ENCODE measurements at regions not wholly inside any gene's neighbourhood (a gene's known extent, or its start where the extent isn't known, plus 50 kb on each side); places are given as distances from the start of the nearest gene placed in this dataset.

DNA sequence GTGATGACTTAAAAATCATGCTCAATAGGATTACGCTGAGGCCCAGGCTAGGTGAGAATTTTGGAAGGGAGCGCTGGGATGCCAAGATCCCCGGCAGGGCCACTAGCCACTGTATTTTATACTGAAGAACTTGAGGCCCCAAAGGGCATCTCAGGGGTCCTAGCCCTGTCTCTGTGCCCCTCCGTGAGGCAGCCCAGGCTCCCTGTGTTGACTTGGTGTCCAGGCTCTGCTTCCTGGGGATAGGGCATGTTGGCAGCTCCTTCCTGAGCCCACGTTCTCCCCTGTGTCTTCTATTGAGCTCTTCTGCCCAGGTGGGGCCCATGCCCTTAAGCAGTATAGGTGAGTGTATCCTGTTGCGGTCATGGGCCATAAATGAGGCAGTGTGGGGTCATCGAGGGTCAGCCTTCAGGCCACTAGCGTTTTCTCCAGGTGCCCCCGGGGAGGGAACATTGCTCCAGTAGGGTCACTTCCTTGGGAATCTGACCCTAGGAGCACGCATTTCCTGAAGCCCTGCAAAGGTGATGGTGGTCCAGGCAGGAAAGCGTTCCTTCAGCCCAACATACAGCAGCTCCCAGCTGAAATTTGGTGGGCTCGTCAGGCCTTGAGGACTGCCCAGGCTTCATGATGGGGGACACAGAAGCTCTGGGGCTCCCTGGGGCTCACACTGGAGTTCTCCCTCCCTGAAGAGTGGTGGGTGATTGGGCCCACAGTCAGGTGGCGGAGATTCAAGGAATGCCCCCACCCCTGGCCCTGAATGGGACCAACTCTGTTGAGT lies 189.4 kb downstream of the UBE3A start:
- TF ChIP-seq POLR2A (IDR thresholded peaks at IDR 0.05; ENCODE audit: low read depth, low read length) (no peak), RAD21 (IDR thresholded peaks at IDR 0.05; ENCODE audit: low read length) (no peak), MAZ (IDR thresholded peaks at IDR 0.05; ENCODE audit: borderline replicate concordance, low read depth, low read length) (no peak), CHD1 (IDR thresholded peaks at IDR 0.05; ENCODE audit: low read depth, low read length) (no peak), RFX5 (IDR thresholded peaks at IDR 0.05; ENCODE audit: low read depth, low read length) (no peak), BHLHE40 (IDR thresholded peaks at IDR 0.05; ENCODE audit: low read depth, low read length) (no peak), SMC3 (IDR thresholded peaks at IDR 0.05; ENCODE audit: low read depth, low read length) (no peak)
- TF ChIP-seq, protein P1, sequence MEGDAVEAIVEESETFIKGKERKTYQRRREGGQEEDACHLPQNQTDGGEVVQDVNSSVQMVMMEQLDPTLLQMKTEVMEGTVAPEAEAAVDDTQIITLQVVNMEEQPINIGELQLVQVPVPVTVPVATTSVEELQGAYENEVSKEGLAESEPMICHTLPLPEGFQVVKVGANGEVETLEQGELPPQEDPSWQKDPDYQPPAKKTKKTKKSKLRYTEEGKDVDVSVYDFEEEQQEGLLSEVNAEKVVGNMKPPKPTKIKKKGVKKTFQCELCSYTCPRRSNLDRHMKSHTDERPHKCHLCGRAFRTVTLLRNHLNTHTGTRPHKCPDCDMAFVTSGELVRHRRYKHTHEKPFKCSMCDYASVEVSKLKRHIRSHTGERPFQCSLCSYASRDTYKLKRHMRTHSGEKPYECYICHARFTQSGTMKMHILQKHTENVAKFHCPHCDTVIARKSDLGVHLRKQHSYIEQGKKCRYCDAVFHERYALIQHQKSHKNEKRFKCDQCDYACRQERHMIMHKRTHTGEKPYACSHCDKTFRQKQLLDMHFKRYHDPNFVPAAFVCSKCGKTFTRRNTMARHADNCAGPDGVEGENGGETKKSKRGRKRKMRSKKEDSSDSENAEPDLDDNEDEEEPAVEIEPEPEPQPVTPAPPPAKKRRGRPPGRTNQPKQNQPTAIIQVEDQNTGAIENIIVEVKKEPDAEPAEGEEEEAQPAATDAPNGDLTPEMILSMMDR (conservative IDR thresholded peaks at IDR 0.05; ENCODE audit: low read depth, low read length) = no peak
- TF ChIP-seq, protein P2, sequence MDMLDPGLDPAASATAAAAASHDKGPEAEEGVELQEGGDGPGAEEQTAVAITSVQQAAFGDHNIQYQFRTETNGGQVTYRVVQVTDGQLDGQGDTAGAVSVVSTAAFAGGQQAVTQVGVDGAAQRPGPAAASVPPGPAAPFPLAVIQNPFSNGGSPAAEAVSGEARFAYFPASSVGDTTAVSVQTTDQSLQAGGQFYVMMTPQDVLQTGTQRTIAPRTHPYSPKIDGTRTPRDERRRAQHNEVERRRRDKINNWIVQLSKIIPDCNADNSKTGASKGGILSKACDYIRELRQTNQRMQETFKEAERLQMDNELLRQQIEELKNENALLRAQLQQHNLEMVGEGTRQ (IDR thresholded peaks at IDR 0.05; ENCODE audit: low read depth, low read length) = no peak
